Islet precursor cell (in vitro differentiated cells): ENCODE measurements at regions not wholly inside any gene's neighbourhood (a gene's known extent, or its start where the extent isn't known, plus 50 kb on each side); places are given as distances from the start of the nearest gene placed in this dataset.
"Not testable (repeated sequence)": the region's sequence is repeated elsewhere in the genome, so short reads cannot be mapped to it uniquely, and the experiment has no call there.

Experiments used
- DNase-seq: peaks from one replicate; pipeline ENCODE4 v3.0.0-alpha.2; 2018

GRCh38 chr4:78692822-78693170, 83.4 kb upstream of the BMP2K start:
- no peak for DNase-seq

- no peak for DNase-seq
Observed at GRCh38 chr4:78693777-78694456, 82.2 kb upstream of the BMP2K start.

DNA sequence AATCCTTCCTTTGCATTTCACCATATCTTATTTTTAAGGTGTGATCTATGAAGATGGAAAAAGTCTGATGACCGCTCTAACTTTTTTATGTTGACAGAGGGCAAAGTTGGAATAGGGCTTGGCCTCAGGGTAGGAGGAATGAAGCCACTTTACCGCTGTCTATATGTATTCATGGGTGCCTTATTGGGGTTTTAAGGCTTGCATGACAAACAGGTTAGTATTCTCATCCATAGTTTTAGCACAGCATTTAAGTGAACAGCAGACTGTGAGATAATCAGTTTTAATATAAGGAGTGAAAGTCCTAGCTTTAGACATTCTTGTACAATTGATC, 81.7 kb upstream of the BMP2K start:
- no peak for DNase-seq

GRCh38 chr4:78695910-78696309, 80.2 kb upstream of the BMP2K start:
- DNase-seq: no peak

DNA sequence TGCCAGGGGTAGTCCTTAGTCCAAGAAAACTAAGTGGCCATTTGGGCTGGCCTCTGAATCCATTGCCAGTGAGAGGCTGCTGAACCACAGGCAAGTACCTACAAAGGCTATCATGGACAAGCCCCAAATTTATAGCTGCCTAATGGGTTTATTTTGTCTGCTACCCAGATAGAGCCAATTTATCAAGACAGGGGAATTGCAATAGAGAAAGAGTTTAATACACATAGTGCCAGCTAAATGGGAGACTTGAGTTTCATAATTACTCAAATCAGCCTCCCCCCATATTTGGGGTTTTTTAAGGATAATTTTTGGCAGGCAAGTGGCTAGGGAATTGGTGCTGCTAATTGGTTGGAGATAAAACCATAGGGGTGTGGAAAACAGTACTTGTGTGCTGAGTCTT, 73.1 kb upstream of the BMP2K start:
- DNase-seq: no peak

DNA sequence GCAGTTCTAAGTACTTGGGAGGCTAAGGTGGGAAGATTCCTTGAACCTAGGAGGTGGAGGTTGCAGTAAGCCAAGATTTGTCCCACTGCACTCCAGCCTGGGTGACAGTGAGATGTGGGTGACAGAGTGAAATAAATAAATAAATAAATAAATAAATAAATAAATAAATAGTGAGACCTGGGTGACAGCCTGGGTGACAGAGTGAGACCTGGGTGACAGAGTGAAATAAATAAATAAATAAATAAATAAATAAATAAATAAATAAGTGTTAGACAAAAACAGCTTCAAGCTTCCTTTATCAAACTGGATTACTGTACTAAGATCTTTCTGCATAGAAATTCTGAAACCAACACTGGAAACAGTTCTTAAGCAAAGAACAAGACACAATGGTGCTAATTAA, 71.8 kb upstream of the BMP2K start:
- DNase-seq: no peak

DNA sequence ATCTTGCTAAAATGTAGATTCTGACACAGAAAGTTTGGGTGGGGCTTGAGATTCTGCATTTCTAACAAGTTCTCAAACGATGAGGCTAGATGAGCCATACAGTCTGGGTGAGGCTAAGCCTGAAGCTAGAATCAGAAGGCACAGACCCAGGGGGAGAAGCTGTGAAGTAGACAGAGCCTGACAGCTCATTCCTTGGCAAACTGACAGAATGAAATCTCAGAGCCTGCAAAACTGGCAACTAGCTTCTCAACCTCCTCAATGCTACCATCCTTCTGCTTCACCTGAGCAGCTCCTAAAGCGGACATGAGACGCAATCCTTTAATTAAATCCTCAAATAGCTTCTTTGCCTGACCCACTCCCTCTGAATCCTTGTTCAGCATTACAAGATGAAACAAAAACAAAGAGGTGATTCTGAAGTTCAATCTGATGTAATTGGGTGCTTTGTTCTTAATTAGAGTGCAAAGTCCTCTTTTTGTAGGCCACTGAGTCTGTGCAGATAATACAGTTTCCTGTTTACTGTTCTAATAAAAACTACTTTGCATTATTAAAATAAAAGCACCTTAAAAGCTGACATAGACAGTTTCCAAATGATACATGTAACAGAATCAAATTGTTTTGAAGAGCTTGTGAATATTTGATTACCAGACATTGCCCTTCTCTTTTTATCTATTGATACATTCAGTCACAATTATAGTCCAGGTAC, 71.0 kb upstream of the BMP2K start:
- no peak for DNase-seq

GRCh38 chr4:78706302-78706701, 69.8 kb upstream of the BMP2K start:
- no peak for DNase-seq

DNA sequence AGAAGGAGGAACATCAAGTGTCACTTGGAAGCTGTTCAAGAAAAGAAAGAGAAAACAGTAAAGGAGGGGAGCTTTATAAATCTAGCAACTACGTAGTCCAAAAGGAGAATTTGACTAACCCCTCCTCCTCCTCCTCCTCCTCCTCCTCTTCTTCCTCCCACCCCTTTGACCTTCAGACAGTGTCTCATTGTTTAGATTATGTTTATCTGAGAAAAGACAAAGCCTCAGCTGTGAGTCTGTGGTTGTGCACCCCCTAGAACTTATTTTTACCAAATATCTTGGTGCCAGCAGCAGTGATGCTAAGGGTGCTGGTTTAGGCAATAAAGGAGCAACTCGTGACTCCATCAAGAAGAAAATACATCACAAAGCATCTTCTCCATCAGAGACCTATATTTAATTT, 68.9 kb upstream of the BMP2K start:
- DNase-seq: no peak

- no peak for DNase-seq
Observed at GRCh38 chr4:78707793-78708192, 68.4 kb upstream of the BMP2K start.

DNA sequence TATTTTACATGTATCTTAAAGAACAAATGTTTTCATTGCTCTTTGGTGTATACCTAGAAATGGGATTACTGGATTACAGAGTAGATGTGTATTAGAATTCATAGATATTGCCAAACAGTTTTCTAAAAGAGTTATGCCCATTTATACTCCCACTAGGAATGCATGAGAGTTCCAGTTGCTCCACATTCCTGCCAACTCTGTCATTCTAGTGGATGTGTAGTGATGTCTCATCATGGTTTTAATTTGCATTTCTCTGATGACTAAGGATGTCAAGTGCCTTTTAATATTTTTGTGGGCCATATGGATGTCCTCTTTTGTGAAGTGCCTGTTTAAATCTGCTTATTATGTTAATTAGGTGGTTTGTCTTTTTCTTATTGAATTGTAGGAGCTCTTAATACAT, 65.6 kb upstream of the BMP2K start:
- no peak for DNase-seq

DNA sequence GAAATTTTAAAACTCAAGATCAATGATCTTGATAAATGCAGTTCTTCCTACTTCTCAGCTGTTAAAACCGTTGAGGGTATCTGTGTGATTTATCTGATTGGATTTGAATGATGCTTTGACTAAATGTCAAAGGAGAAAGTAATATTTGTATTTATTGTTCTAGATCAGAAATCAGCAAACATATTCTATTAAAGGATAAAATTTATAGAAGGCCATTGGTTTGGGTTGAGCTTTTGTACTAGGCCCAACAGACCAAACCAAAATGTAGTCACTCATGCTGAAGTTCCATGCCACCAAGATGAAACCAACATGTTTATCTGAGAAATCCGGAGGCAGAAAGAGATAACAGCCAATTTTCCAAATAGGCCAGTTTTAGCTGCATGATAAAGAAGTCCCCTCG, 64.5 kb upstream of the BMP2K start:
- no peak for DNase-seq

DNA sequence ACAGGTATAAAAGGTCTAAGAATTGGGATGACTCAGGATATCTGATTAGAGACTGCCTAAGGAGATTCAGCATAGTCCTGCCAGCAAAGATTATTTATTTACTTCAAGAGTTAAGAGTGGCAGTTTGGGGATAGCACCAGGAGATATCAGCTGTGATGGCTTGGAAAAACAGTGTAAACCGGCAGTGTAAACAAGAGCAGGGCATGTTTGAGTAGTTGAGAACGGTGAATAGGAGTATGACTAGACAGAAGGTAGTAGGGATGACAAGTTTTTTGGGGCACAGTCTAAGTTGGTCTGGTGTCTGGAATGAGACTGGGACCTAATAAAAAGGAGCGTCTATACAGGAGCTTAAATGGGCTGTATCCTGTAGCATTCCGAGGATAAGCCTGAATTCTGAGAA, 61.6 kb upstream of the BMP2K start:
- DNase-seq: not testable (repeated sequence)

DNA sequence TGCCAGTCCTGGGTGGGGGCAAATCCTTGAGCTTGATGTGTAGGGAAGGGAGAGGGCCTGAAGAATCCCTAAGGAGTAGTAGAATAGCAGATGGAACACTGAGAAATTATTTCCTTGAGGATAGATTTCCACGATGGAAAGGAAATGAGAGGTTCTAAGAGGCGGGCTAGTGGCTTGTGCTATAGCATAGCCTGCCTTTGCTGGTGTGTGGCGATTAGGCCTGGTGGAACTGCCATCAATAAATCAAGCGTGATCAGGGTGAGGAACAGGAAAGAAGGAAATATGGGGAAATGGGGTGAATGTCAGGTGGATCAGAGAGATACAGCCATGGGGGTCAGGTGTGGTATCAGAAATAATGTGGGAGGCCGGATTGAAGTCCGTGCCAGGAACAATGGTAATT, 60.8 kb upstream of the BMP2K start:
- DNase-seq: not testable (repeated sequence)

DNA sequence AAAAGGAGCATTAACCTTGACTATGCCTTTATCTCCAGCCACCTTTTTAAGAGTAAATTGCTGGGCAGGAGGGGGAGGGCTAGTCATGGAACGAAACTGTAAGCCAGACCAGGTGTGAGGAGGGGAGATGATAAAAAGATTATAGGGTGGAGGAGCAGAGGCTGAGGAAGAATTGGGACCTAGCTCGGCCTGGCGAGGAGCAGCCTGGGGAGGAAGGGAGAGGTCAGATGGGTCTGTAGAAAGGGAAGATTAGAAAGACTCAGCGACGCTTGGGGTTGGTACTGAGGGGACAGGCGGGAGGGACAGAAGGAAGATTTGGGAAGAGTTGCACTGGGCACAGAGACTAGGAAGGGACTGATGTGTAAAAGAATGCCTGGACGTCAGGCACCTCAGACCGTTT, 58.4 kb upstream of the BMP2K start:
- not testable (repeated sequence) for DNase-seq

DNA sequence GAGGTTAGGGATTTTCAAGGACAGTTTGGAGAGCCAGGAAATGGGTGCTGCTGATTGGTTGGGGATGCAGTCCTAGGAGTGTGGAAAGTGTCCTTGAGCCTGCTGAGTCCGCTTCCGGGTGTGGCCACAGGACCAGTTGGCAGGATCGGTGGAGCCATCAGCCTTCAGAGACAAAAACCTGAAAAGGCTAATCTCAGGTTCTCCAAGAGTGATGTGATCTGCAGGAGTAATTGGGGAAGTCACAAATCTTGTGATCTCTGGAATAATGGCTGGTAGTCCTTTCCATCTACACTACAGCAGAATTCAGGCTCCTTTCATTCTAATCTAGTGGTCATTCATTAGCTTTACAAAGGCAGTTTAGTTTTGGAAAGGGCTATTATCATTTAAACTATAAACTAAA, 55.9 kb upstream of the BMP2K start:
- no peak for DNase-seq

DNA sequence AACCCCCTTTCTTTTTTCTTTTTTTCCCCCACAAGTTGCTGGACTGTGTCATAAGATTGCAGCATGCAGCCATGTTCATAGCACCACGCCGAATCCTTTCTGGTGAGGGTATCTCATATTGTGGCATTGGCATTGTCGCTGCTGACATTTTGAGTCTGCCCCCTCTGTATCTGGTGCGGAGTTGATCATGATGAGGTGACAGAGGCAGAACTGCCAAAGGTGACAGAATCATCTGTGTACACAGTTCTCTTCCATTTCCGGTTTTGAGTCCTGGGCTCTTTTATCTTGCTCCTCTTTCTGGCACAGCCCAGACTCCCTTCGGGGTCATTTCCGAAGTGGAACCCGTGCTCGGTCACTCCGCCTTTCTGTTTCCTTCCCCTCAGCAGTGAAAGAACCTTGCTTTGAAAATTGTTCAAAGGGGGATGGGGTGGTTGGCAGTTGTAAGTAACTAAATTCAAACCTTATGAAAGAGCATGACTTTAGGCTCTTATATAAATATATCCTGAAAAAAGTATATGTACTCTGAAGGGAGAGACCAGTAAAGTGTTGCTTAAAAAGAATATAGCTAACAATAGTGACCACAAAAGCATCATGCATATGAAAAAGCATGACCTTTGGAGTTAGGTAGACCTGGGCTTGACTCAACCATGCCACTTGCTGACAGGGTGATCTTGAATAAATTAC, 55.0 kb upstream of the BMP2K start:
- DNase-seq: no peak

DNA sequence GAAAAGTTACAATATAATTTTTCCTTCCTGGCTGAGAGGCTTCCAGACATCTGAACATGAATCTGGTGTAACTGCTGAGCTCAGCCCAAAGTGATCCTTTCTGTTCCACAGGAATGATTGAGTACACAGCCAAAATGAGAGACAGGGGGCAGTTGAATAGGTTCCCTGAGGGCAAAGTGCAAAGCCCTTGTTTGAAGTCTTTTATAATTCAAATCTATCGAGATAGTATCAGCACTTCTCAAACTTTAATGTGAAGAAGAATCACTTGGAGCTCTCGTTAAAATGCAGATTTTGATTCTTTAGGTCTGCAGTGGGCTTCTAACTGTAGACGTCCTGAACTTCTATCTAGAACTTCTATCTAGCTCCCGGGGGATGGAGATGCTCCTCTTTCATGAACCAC, 54.4 kb upstream of the BMP2K start:
- DNase-seq: peak; percentile 64

- DNase-seq: no peak
Observed at GRCh38 chr4:78722320-78722719, 53.8 kb upstream of the BMP2K start.

DNA sequence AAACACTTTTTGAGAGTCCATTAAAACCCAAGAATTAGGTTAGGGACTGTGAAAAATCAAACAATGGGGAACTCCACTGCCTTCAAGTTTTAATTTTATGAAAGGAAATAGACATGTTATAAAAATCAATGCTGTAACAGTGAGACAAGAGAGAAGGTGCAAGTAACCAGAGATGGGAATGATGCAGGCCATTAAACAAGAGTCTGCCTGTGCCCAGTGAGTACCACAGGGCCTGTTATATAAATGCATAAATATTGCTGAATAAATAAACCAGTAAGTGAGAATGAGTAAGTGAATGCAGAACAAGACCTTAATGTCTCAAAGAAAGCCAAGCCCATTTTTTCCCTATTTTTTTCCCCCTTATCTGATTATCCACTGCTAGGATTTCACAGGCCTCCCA, 53.3 kb upstream of the BMP2K start:
- no peak for DNase-seq
